ENCODE measurements at regions not wholly inside any gene's neighbourhood (a gene's known extent, or its start where the extent isn't known, plus 50 kb on each side); places are given as distances from the start of the nearest gene placed in this dataset.

DNA sequence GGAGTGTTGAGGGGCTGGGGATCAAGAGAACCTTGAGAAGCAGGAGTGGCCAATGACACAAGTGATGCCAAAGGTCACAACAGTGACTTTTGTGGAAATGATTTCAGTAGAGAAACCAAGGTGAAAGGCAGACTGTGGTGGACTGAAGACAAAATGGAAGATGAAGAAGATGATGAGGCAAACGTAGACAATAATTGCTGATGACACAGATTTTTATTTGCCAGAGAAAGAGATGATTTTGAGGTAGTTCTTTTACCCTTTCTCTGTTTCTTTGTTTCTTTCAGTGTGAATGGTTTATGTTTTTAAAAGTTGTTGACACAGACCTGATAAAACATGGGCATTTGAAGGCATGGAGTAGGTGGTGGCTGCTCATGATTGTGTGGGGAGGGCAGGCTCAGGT, 121.0 kb upstream of the ARGLU1 start:
- DNase-seq (ENCODE audit: low read depth): no peak

DNA sequence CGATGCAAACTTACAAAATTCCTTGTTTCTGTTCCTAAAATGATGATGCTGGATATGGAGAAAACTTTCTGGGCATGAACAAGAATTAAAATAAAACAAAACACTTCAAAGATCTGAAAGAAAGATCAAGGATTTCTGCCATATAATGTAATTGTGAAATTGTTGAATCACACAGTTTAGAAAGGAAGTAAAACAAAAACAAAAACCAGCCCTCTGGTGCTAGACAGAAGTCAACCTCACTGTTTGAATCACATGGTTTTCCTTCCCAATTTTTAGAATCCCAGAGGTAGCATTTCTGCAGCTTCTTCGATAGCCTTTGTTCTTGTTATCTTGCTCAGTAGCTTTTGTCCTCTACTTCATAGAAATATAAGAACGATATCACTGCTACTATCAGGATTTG, 118.2 kb upstream of the ARGLU1 start:
- no peak for DNase-seq (ENCODE audit: low read depth)

DNA sequence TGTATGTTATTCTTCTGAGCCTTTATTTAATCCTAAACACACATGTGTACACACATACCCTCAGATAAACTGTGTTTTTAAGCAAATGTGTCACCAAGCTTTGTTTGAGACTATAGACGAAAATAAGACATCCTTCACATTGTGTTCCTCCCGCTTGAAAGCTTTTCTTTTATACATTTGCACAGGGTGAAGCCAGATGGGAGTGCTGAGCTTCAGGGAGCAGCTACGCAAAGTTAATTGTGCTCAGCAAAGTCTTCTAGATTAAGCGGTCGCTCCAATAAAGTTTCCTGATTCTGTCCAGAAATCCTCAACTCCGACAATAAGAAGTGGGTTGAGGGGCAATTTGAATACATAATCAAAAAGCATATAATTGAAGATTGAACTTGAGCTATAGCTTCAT, 117.2 kb upstream of the ARGLU1 start:
- no peak for DNase-seq (ENCODE audit: low read depth)

DNA sequence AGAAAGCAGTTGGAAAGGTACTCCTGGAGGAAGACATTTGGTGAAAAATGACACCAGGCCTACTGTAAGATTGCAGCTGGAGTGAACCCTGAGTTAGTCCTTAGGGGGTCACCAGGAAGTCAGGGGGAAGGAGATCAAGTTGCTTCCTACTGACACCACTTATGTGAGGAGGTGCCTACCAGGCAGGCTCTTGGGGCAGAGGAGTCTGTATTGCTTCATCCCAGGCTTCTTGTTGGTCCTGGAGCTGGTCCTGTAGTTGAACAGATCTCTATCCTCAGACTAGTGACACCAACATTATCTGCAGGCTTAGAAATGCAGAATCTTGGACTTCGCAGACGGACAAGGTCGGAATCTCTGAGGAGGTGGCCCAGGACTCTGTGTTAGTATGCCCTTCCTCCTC, 116.0 kb upstream of the ARGLU1 start:
- DNase-seq (ENCODE audit: low read depth): no peak

DNA sequence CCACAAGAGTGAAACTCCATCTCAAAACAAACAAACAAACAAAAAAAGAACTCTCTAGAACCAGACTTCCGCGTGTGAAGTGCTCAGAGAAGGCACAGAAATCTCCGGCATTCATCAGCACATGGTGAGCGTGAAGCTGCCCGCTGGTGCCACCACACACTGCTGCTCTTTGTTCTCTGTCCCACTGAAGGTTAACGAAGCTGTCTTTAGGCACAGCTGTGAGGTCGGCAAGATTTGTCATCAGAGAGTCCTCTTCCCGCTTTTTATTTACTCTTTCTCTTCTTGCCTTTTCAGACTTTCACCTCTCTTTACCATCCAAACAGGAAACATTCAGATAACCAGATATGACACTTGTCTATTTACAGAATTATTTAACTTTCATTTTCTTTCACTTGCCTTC, 115.2 kb upstream of the ARGLU1 start:
- DNase-seq (ENCODE audit: low read depth): no peak

DNA sequence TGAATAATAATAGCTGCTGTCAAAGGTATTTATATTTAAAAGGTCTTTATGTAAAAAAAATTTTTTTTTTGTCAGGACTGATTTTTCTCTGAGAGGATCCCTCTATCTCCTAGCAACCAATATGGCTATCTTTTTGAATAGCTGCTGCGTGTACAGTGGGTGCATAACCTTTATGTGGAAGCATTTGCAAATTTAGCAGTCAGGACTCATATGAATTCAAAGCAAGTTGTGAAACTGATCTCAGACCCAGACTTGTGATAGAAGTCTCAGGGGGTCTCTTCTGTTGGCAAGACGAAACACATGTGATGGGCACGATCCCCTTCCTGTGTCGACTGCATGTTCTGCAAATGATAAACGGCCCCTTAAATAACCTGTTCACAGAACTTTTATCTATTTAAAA, 114.1 kb upstream of the ARGLU1 start:
- no peak for DNase-seq (ENCODE audit: low read depth)

DNA sequence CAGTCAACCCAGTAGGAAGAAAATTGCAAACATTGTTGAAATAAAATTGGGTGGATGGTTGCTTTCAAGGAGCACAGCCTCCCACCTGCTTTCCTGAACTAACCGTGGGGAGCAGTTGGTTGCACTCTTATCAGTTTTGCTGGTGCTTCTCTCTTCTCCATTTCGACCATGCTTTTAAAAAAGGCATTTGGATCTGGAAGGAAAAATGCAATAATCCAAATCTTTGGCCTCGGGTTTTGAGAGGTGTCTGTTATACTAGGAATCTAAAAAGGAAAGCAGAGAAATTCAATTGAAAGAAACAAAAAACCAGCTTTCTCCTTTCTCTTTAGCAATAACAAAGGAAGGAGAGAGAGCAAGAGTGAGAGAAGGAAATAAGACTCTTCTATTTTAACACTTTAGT, 113.6 kb upstream of the ARGLU1 start:
- DNase-seq (ENCODE audit: low read depth): no peak

DNA sequence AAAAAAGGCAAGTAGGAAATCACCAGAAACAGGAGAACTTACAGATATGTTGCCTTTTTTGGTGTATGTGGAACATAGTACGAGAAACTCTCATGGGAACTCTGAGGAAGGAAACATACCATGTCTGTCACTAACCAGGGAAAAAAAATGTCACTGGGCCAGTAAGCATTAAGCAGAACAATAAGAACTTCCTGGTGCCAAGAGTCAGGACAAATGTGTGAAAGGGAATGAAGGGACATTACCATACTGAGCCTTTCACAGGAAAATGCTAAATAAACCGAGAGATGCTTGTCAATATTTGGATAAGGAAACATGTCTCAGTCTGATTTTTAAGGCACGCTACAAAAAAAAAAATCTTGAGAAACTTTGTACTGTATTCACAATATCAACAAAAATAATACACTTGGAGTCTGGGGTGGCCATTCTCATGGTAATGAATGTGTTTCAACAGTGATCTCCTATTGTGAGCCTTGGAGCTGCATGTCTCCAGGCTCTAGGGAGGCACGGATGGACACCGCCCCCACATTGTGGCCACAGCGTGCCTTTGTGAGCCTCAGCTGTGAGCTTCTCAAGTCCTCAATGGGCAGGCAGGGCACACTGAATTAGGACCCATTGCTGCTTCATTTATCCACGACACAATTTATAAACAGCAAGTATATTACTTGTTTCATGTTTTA, 113.0 kb upstream of the ARGLU1 start:
- DNase-seq (ENCODE audit: low read depth): no peak

DNA sequence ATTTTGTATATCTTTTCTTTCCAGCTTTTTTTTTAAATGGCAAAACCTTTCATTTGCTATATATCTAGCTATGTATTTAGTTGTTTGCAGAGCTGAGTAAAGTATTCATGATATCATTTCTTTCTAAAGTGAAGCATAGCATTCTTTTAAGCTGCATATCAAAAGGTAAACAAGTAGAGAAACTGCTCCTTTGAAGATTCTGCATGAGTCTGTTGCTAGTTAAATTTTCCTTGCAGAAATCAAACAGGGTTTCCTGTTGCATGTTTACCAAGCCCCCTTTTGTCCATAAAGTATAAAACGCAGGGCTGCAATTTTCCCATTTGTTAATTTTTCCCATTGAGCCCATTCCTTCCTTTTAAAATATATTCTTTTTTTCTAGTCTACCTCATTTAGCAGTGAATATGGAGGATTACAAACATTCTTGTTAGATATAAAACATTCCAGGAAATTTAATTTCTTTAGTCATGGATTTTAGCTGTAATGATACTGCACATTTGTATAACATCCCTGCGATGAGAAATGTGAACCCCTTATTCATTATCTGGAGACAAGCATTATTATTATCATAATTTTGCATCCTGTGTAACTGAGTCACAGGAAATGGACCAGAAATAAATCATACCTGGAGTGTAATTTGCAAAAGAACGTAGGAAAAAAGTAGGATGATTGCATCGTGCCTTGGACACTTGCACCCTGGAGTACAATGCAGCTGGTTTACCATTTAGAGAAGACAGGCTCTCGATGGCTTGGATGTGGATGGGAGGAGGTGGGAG, 110.9 kb upstream of the ARGLU1 start:
- no peak for DNase-seq (ENCODE audit: low read depth)

DNA sequence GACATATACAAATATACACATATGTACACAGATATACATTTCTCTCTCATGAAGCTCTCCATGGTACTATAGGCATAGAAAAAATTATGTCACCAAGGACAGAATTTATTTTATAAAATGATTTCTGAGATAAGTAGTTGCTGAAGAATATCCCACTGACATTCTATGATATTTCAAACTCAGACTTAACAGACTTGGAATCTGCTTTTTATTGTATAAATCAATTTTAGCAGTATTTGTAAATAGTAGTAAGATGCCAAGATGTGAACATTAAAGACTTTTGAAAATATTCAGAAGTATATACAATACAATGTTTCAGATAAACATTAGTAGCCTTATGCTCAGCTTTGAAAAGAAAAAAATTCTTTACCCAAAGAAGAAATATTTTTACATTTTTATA, 107.4 kb upstream of the ARGLU1 start:
- no peak for DNase-seq (ENCODE audit: low read depth)

DNA sequence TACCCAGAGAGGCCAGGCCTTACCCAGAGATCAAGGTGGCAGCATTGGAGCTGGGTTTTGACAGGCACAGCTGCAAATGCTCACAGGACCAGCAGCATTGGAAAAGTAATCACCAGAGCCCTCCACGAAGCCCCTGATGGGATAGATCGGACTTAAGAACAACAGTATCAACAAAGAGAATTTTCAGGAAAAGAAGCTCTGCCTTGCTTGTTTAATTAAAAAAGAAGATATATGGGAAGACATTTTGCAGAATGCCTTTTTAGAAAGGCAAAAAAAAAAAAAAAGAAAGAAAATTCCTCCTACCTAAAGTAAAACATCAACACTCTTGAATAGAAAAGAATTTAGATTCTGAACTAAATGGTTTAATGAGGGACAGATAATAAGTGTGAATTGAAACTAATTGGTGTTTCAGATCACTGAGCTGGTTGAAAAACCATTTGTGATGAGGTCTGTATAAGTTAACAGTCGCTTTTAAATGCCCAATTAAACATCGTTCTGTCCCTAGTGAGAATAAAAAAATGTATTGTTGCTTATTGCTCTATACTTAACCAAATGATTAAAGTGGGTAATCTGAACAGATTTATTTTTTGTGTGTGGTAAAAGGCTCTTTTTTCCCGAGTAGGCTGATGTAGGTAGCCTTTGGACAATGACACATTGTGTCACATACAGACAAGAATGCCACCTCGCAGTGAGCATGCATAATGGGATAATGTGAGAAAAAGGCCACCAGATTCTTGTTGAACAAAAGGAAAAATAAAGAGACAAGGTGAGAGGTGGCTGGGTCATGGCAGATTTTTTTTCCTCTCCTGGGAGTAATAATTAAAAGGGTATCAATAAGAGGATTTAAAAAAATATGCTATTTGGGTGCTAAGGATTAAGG, 93.0 kb upstream of the ARGLU1 start:
- no peak for DNase-seq (ENCODE audit: low read depth)

DNA sequence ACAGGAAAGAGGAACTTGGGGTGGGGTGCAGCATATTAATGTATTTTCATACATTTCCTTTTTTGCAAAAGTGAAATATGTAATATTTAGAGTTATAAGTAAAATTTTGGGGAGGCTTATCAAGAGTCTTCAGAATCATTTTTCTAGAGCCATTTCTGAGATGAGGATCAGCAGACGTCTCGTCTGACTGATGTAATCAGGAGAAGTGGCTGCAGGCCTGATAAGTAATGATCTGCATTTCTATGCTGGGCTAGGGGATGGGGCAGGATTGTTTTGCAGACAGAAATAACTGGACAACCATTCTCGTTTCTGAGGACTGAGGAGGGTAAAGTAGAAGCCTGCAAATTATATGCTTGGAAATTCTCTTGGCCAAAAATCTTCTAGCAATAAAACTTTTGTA, 89.2 kb upstream of the ARGLU1 start:
- DNase-seq (ENCODE audit: low read depth): no peak

DNA sequence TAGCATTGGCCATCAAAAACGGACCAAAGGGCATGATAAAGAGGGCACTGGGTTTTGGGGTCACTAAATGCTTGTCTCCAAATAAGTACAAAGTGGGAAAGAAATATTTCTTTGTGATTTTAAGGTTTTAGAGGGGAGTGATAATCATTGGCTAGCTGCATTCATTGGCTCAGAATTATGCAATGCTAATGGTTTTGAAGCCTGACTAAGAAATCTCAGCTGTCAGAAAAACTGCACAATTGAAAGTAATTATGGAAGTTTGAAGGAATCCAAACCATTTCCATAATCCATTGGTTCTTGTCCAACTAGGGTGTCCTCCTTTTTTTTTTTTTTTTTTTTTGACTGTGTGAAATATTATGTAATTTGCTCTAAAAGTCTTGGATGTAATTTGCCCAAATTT, 88.2 kb upstream of the ARGLU1 start:
- DNase-seq (ENCODE audit: low read depth): no peak

DNA sequence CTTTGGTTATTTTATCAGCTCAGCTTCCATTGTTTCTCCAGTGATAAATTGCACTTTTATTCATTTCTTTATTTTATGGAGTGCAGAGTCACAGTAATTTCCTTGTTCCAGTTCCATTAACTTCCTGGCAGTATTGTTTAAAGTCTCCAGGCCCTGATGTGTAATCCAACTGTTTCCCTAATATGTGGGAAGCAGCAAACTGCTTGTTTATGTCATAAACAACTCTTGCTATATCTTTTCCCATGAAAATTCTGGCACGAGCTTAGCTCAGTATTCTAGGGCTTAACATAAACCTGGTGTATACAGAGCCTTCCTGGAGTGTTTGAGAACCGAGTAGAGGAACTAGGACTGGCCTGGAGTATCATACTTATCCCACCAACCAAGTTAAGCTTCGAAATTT, 83.5 kb upstream of the ARGLU1 start:
- no peak for DNase-seq (ENCODE audit: low read depth)

DNA sequence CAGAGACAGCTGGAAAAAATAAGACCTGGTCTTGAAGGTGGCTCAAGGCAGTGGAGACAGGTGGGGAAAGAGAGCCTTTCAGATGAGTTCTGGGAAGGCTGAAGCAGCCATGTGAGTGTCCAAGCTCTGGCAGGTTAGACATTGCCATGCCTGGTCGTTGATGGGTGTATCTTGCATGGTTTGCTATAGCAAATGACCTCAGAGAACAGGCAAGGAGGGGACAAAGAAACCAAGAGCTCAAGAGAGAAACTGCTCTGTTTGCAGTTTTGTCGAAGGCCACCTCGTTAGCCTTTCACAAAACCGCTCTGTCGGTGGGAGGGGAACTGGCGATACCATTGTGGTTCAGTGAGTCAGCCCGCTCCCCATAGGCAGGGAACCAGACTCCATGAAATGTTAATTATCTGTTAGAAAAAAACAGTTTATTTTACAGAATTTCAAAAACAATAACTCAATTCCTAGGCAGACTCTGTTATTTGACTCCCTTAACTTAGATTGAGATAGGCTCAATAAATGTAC, 82.8 kb upstream of the ARGLU1 start:
- DNase-seq (ENCODE audit: low read depth): no peak

DNA sequence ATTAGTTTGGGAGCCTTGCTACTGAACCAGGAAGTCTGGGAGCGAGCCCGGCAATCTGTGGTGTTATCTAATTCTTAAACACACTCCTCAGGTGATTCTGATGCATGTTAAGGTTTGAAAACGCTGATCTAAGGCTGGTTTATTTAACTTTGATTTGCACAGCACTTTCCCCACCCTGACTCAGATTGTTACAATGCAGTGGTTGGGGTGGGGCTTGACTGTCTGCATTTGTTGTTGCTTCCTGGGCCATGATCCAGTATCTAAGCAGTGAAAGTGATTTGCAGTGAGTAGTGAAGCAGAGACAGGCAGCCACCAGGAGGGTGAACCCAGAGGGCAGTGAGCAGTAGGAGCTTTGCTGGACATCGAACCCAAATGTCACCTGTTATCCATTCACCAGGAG, 81.6 kb upstream of the ARGLU1 start:
- DNase-seq (ENCODE audit: low read depth): peak; percentile 6

DNA sequence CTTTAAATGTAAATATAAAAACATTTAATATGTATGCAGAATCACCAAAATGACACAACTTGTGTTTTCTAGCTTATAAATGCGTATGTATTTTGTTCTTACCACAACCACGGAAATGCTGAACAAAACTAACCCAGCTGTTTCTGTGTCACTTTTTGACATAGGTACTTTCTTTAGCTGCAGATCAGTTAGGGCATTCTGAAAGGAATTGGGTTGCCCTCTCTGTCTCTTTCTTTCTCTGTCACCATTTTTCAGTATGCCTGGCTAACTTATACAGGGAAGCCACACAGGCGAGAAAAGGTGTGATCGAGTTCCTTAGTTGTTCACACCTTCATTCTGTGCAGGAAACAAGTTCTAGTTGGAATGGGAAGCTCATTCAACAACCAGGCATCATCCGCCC, 72.6 kb upstream of the ARGLU1 start:
- DNase-seq (ENCODE audit: low read depth): no peak

DNA sequence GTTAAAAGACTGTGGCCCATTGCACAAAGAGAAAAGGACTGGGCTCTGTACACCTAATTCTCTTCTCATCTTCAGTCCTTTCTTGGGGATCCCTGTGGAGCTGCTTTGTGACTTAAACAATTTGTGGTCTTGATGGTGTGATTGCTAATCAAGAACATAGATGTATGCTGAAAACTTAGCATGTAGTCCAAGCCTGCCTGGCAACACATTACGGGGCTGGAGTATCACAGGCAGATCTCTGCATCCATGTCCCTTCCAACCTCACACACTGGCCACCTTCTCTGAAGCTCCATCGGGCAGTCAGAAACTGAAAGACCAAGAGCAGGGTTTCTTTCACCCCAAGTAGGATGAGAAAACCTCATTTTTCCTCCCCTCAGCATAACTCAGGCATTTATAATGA, 69.6 kb upstream of the ARGLU1 start:
- DNase-seq (ENCODE audit: low read depth): no peak

DNA sequence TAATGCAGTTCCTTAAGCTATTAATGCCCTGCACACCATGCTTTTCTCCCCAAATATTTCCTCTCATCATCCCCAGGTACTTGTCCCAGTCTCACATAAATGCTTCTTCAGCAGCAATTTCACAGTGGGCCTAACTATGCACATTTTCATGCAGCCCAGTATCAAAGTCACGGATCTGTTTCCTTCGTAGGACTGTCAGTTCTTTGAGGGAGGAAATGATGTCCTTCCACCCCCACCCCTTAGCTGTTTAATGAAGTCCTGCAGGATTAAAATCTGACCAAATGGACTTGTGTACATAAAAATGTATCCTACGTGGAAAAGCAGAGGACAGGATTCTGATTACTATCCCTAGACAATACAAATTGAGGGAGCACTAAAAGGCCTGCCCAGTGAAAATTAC, 68.6 kb upstream of the ARGLU1 start:
- no peak for DNase-seq (ENCODE audit: low read depth)

DNA sequence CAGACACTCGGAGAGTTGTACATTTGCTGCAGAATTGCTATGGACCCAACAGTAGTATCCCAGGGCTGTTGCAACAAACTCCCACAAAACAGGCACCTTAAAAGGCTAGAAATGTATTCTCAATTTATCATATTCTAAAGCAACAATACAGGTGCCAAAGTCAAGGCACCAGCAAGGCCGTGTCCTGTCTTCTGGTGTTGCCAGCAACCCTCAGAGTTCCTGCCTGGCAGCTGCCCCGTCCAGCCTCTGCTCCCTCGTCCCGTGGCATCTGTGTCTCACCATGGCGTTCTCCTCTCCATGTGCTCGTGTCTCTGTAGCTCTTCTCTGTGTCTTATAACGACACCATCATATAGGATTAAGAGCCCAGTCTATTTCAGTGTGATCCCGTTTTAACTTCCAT, 67.7 kb upstream of the ARGLU1 start:
- no peak for DNase-seq (ENCODE audit: low read depth)

DNA sequence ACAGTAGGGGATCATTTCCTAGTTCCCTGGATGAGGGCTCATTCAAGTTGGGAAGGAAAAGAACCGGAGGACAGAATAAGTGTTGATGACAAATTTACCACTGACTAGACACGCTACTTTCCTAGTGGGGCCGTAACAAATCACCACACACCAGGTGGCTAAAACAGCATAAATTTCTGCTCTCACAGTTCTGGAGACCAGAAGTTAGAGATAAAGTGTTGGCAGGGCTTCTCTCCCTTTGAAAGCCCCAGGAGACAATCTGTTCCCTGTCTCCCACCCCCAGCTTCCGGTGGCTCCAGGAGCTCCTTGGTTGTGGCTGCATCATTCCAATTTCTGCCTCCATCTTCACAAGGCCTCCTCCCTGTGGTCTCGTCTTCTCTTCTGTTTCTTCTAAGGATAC, 65.4 kb upstream of the ARGLU1 start:
- DNase-seq (ENCODE audit: low read depth): no peak

DNA sequence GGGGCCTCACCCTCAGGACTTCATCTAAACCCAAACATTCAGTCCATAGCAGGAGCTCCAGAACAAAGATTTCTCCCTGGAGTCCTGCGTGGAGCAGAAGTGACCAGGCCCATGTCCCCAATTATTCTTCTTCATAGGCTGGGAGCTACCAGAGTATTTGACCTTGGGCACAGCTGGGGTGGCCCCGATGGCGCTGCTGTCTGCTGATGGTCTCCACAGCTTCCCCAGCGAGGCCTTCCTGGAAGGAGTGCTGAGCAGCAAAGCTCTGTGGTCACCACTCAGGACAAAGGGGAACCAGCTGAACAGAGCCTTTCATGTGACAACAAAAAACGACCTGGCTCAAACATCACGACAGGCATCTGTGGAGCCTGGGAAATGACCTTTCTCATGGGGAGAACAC, 62.7 kb upstream of the ARGLU1 start:
- DNase-seq (ENCODE audit: low read depth): no peak

Data from LHCN-M2 (cell line).